Transverse colon (tissue), 4 donors: ENCODE measurements at regions not wholly inside any gene's neighbourhood (a gene's known extent, or its start where the extent isn't known, plus 50 kb on each side); places are given as distances from the start of the nearest gene placed in this dataset.

Experiments
- DNase-seq: peaks from one replicate; pipeline ENCODE4 v3.0.0-alpha.2; 2019
- H3K27ac ChIP-seq, 4 donors: fragments of 200-600 bp; sonication (generic); 2 replicates each; pipeline ENCODE4 v1.5.1; 2016 to 2018; ENCODE audit warnings: inconsistent platforms in 4 of 4
- H3K27me3 ChIP-seq: fragments of 200-600 bp; sonication (generic); 2 replicates; pipeline ENCODE4 v1.5.1; 2017; ENCODE audit warnings: inconsistent platforms
- H3K36me3 ChIP-seq, 4 donors: fragments of 200-600 bp; sonication (generic); 2 replicates each; pipeline ENCODE4 v1.5.1; 2017 to 2019; ENCODE audit warnings: inconsistent platforms in 4 of 4
- H3K4me1 ChIP-seq, 4 donors: fragments of 200-600 bp; sonication (generic); 2 replicates each; pipeline ENCODE4 v1.5.1; 2017 to 2020; ENCODE audit warnings: inconsistent platforms in 4 of 4
- H3K4me3 ChIP-seq, 4 donors: fragments of 200-600 bp; sonication (generic); 1 replicate in 1 of 4; 2 replicates in 3 of 4; pipeline versions ENCODE4 v1.5.1 to v1.6.1; 2017 to 2019; ENCODE audit warnings: inconsistent platforms in 4 of 4
- H3K9me3 ChIP-seq, 2 donors: fragments of 200-600 bp; sonication (generic); 2 replicates each; pipeline ENCODE4 v1.5.1; 2017 to 2019; ENCODE audit warnings: inconsistent platforms in 2 of 2
- EP300 ChIP-seq: sonication (generic); formaldehyde crosslinking; IDR thresholded peaks from one replicate; pipeline ENCODE4 v1.6.1; 2017; ENCODE audit warnings: antibody characterized with exemption, low read depth
- POLR2A ChIP-seq: fragments of 450-650 bp; IDR thresholded peaks from one replicate; pipeline ENCODE4 v1.6.1; 2016; ENCODE audit warnings: antibody characterized with exemption, mild to moderate bottlenecking, moderate library complexity
- POLR2AphosphoS5 ChIP-seq, 3 donors: sonication (generic); formaldehyde crosslinking; IDR thresholded peaks; one replicate each; pipeline ENCODE4 v1.6.1; 2016; ENCODE audit warnings: antibody characterized with exemption in 3 of 3
- WGBS, 2 donors: methylation state at CpG; one replicate each; pipeline ENCODE4 v1.1.5; 2018; ENCODE audit warnings: low coverage in 1 of 2; 5-methylcytosine and 5-hydroxymethylcytosine counted together
- in situ Hi-C, 4 donors: fragments of 200-750 bp; cut with MboI; loops; one replicate each; pipeline versions ENCODE4 v1.15.0 to v1.15.1; 2017; ENCODE audit warnings: low sequenced_read_pairs in 3 of 4, low pct_ligation_motif_present in 1 of 4, low pct_unique_long_range_greater_than_20kb in 1 of 4
- intact Hi-C: fragments of 100-400 bp; cut with DNase I; formaldehyde crosslinking; loops from one replicate; pipeline ENCODE4 v1.15.1; 2023; ENCODE audit warnings: low total_unique reads
- TF ChIP-seq, protein P1 (sequence below), 5 experiments: fragments of 200-600 bp in 3 of 5; fragments of 450-650 bp in 2 of 5; sonication (generic) in 3 of 5; IDR thresholded peaks; 1 replicate in 2 of 5; 2 replicates in 3 of 5; pipeline ENCODE4 v1.5.1; 2016 to 2017; ENCODE audit warnings: antibody characterized with exemption in 5 of 5, inconsistent platforms in 3 of 5, mild to moderate bottlenecking in 2 of 5, moderate library complexity in 1 of 5

DNA sequence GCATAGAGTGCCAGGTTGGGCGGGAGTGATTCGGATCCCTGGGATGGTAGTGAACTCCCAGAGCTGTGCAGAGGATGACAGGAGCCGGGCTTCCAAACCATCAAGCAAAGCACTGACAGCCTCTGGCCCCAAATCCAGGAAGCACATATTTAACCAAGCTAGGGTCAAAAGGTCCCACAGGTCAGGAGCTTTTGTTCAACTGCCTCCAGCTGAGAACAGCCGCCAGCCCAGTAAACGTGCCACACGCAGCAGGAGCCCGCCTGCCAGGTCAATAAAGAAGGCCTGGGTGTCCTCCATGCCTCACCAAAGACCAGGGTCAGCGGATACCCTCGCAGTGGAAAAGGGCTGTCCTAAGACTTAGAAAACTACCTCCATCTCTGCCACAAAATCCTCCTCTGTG, 184.7 kb upstream of the LINGO1 start:
- H3K36me3 ChIP-seq = no peaks in the 10 kb centered on the region
- no peak overlapping the region for H3K27ac ChIP-seq
- intact Hi-C loops = no loop called here
- peaks cover 66% of the 10 kb centered on the region for H3K27me3 ChIP-seq
- no peak overlapping the region for H3K4me3 ChIP-seq
- WGBS, 2 donors = 82% methylated on average over 9 of the region's 9 CpGs; no CpG with 5 or more reads in 1 of the 2 donors
- no peak for DNase-seq
- H3K9me3 ChIP-seq = no peaks in the 10 kb centered on the region
- in situ Hi-C loops = loop anchor here in 2 of 4 donors (25.0 kb wide), 1 partner anchor 180 kb away; the partner anchor contains the start of gene LINGO1 (in 2 of the 2)
- TF ChIP-seq POLR2A (no peak), EP300 (no peak), POLR2AphosphoS5 (IDR thresholded peaks at IDR 0.05) (no peak)
- TF ChIP-seq, protein P1, sequence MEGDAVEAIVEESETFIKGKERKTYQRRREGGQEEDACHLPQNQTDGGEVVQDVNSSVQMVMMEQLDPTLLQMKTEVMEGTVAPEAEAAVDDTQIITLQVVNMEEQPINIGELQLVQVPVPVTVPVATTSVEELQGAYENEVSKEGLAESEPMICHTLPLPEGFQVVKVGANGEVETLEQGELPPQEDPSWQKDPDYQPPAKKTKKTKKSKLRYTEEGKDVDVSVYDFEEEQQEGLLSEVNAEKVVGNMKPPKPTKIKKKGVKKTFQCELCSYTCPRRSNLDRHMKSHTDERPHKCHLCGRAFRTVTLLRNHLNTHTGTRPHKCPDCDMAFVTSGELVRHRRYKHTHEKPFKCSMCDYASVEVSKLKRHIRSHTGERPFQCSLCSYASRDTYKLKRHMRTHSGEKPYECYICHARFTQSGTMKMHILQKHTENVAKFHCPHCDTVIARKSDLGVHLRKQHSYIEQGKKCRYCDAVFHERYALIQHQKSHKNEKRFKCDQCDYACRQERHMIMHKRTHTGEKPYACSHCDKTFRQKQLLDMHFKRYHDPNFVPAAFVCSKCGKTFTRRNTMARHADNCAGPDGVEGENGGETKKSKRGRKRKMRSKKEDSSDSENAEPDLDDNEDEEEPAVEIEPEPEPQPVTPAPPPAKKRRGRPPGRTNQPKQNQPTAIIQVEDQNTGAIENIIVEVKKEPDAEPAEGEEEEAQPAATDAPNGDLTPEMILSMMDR (IDR thresholded peaks at IDR 0.05) = no peak
- peaks cover 0 to 18% (median 13%) of the 10 kb centered on the region in 4 donors for H3K4me1 ChIP-seq

DNA sequence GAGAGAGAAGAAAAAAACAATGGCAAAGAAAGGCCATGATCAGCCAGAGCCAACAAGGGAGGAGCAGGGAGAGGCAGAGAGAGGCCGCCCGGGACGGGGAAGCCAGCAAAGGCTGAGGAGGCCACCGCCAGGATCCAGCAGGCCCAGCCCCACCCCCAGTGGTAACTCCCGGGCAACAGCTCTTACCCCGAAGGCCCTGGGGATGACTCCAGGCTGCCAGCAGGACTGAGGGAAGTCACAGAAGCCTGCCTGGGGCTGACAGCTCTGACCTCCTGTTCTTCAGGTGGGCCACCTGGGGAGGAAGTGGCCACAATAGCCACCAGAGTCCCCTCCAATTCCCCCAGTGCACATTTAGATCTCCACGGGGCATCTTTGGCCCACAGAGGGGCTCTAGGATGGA, 184.3 kb upstream of the LINGO1 start:
- no peak overlapping the region for H3K27ac ChIP-seq
- no peaks in the 10 kb centered on the region for H3K36me3 ChIP-seq
- H3K9me3 ChIP-seq = no peaks in the 10 kb centered on the region
- DNase-seq = no peak
- peaks cover 0 to 18% (median 13%) of the 10 kb centered on the region in 4 donors for H3K4me1 ChIP-seq
- intact Hi-C loops (no loop called here), in situ Hi-C loops (loop anchor here in 2 of 4 donors (25.0 kb wide), 1 partner anchor 180 kb away; the partner anchor contains the start of gene LINGO1 (in 2 of the 2))
- 42 to 53% methylated on average over 2 to 7 of the region's 7 CpGs for WGBS, 2 donors
- TF ChIP-seq EP300 (no peak), POLR2AphosphoS5 (IDR thresholded peaks at IDR 0.05) (no peak), POLR2A (no peak)
- TF ChIP-seq, protein P1 (IDR thresholded peaks at IDR 0.05) = no peak
- peaks cover 61% of the 10 kb centered on the region for H3K27me3 ChIP-seq
- H3K4me3 ChIP-seq = no peak overlapping the region

DNA sequence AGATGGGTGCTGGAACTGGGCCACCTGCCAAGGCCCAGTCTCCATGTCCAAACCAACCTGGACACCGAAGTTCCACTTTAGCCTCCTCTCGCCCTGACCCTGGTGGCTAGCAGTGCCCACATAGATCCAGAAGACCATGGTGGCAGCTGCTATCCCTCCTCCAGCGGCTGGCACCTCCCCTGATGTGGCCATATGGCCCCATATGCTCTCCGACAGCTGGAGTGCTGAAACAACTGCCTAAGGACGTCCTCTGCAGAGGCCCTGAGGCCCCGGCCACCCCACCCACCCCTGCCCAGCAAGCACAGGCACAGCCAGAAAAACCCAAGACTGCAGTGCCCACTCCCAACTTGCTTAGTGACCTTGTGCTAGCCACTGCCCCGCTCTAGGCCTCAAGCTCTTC, 182.3 kb upstream of the LINGO1 start:
- in situ Hi-C loops (loop anchor here in 2 of 4 donors (25.0 kb wide), 1 partner anchor 178 kb away; the partner anchor contains the start of gene LINGO1 (in 2 of the 2)), intact Hi-C loops (no loop called here)
- 67% methylated on average over 4 of the region's 7 CpGs; no CpG with 5 or more reads in 1 of the 2 donors for WGBS, 2 donors
- TF ChIP-seq, protein P1 (IDR thresholded peaks at IDR 0.05) = no peak
- no peak for TF ChIP-seq POLR2A
- no peak for TF ChIP-seq EP300
- no peak for TF ChIP-seq POLR2AphosphoS5 (IDR thresholded peaks at IDR 0.05)
- H3K36me3 ChIP-seq = no peaks in the 10 kb centered on the region
- H3K27me3 ChIP-seq = peaks cover 41% of the 10 kb centered on the region
- peaks cover 0 to 15% (median 12%) of the 10 kb centered on the region in 4 donors for H3K4me1 ChIP-seq
- no peak for DNase-seq
- no peak overlapping the region for H3K27ac ChIP-seq
- no peaks in the 10 kb centered on the region for H3K9me3 ChIP-seq
- no peak overlapping the region for H3K4me3 ChIP-seq

DNA sequence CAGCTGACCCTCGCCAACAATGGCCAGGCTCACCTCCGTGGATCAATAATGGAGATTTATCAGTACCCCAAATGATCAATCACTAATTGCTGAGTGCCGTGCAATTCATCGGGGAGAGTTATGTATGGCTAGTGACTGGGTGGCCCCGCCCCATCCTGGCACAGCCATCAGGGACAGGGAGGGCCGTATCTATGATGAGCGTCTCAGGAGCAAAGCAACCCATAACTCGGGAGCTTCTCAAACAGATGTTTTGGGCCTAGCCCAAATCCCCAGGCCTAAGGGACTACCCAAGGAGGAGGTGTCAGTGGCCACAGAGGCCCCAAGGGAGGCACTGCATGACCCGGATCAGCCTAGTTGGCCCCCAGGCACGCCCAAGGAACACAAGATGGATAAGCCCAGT, 180.0 kb upstream of the LINGO1 start:
- Histone ChIP-seq H3K36me3 (no peaks in the 10 kb centered on the region), H3K27me3 (peaks cover 18% of the 10 kb centered on the region), H3K9me3 (no peaks in the 10 kb centered on the region), H3K27ac (no peak overlapping the region), H3K4me1 (no peaks in the 10 kb centered on the region), H3K4me3 (no peak overlapping the region)
- intact Hi-C loops (no loop called here), in situ Hi-C loops (loop anchor here in 2 of 4 donors (25.0 kb wide), 1 partner anchor 175 kb away; the partner anchor contains the start of gene LINGO1 (in 2 of the 2))
- TF ChIP-seq, protein P1 (IDR thresholded peaks at IDR 0.05) = no peak
- TF ChIP-seq EP300 (no peak), POLR2A (no peak), POLR2AphosphoS5 (IDR thresholded peaks at IDR 0.05) (no peak)
- 64% methylated on average over 10 of the region's 10 CpGs; no CpG with 5 or more reads in 1 of the 2 donors for WGBS, 2 donors
- no peak for DNase-seq
